ENCODE measurements at regions not wholly inside any gene's neighbourhood (a gene's known extent, or its start where the extent isn't known, plus 50 kb on each side); places are given as distances from the start of the nearest gene placed in this dataset.
"Not testable (repeated sequence)": the region's sequence is repeated elsewhere in the genome, so short reads cannot be mapped to it uniquely, and the experiment has no call there.

- H3K4me3 ChIP-seq; DNase-seq (ENCODE audit: low spot score); intact Hi-C loops (cut with DNase I); H3K4me1 ChIP-seq (replicated peaks); H3K27ac ChIP-seq; H3K36me3 ChIP-seq; H3K9me3 ChIP-seq; H3K27me3 ChIP-seq (replicated peaks; ENCODE audit: insufficient read depth): not testable (repeated sequence)
- 94% methylated on average over 5 of the region's 5 CpGs for WGBS
Measured at GRCh38 chr2:201946746-201947145, 86.9 kb upstream of the FZD7 start.

- TF ChIP-seq POLR2A (IDR thresholded peaks at IDR 0.05) (no peak), CTCF (IDR thresholded peaks at IDR 0.05) (no peak), POLR2AphosphoS5 (IDR thresholded peaks at IDR 0.05) (no peak)
Measured at GRCh38 chr2:201947287-201947686, 86.4 kb upstream of the FZD7 start.

GRCh38 chr2:201949181-201949926 is 84.3 kb upstream of the FZD7 start:
- no peaks in the 10 kb centered on the region for H3K36me3 ChIP-seq
- H3K9me3 ChIP-seq = no peaks in the 10 kb centered on the region
- intact Hi-C loops (cut with DNase I) = no loop called here
- 44% methylated on average over 22 of the region's 22 CpGs for WGBS
- H3K4me3 ChIP-seq = no peak overlapping the region
- H3K27me3 ChIP-seq (replicated peaks; ENCODE audit: insufficient read depth) = no peaks in the 10 kb centered on the region
- no peak for TF ChIP-seq CTCF (IDR thresholded peaks at IDR 0.05)
- no peak for TF ChIP-seq POLR2AphosphoS5 (IDR thresholded peaks at IDR 0.05)
- TF ChIP-seq POLR2A (IDR thresholded peaks at IDR 0.05) = no peak
- no peak for DNase-seq (ENCODE audit: low spot score)
- no peak overlapping the region for H3K27ac ChIP-seq
- H3K4me1 ChIP-seq (replicated peaks) = no peaks in the 10 kb centered on the region

More at GRCh38 chr2:201947287-201947686, 86.4 kb upstream of the FZD7 start:
- intact Hi-C loops (cut with DNase I) = no loop called here
- Histone ChIP-seq H3K36me3 (no peaks in the 10 kb centered on the region), H3K9me3 (no peaks in the 10 kb centered on the region), H3K27ac (no peak overlapping the region), H3K4me1 (replicated peaks) (no peaks in the 10 kb centered on the region), H3K27me3 (replicated peaks; ENCODE audit: insufficient read depth) (no peaks in the 10 kb centered on the region), H3K4me3 (no peak overlapping the region)
- DNase-seq (ENCODE audit: low spot score) = no peak

GRCh38 chr2:201949927-201950246 is 83.8 kb upstream of the FZD7 start:
- no peak for DNase-seq (ENCODE audit: low spot score)
- WGBS = 74% methylated on average over 8 of the region's 8 CpGs
- Histone ChIP-seq H3K4me3 (no peak overlapping the region), H3K4me1 (replicated peaks) (no peaks in the 10 kb centered on the region), H3K36me3 (no peaks in the 10 kb centered on the region), H3K9me3 (no peaks in the 10 kb centered on the region), H3K27me3 (replicated peaks; ENCODE audit: insufficient read depth) (no peaks in the 10 kb centered on the region), H3K27ac (no peak overlapping the region)
- intact Hi-C loops (cut with DNase I) = no loop called here
- no peak for TF ChIP-seq CTCF (IDR thresholded peaks at IDR 0.05)
- no peak for TF ChIP-seq POLR2AphosphoS5 (IDR thresholded peaks at IDR 0.05)
- no peak for TF ChIP-seq POLR2A (IDR thresholded peaks at IDR 0.05)

- no peak overlapping the region for H3K4me3 ChIP-seq
- no peaks in the 10 kb centered on the region for H3K4me1 ChIP-seq (replicated peaks)
- no peak overlapping the region for H3K27ac ChIP-seq
- no peak for TF ChIP-seq CTCF (IDR thresholded peaks at IDR 0.05)
- no peak for TF ChIP-seq POLR2A (IDR thresholded peaks at IDR 0.05)
- no peak for TF ChIP-seq POLR2AphosphoS5 (IDR thresholded peaks at IDR 0.05)
- 71% methylated on average over 6 of the region's 6 CpGs for WGBS
- no peaks in the 10 kb centered on the region for H3K27me3 ChIP-seq (replicated peaks; ENCODE audit: insufficient read depth)
- no peaks in the 10 kb centered on the region for H3K9me3 ChIP-seq
- H3K36me3 ChIP-seq = no peaks in the 10 kb centered on the region
- DNase-seq (ENCODE audit: low spot score) = no peak
- intact Hi-C loops (cut with DNase I) = no loop called here
Measured at GRCh38 chr2:201950606-201951005, 83.0 kb upstream of the FZD7 start.
